GM21825 (cell line): ENCODE measurements at regions not wholly inside any gene's neighbourhood (a gene's known extent, or its start where the extent isn't known, plus 50 kb on each side); places are given as distances from the start of the nearest gene placed in this dataset.

Experiments used
- ATAC-seq: cut with Tn5 transposase; IDR thresholded peaks from one replicate; pipeline ENCODE4 v1.9.1; 2021; ENCODE audit warnings: mild to moderate bottlenecking, moderate library complexity; ENCODE audit not compliant: unreplicated experiment

- no peak for ATAC-seq
These were observed 1033.0 kb upstream of the PIK3C3 start for GRCh38 chr18:40921845-40922629.

GRCh38 chr18:40917056-40917455 is 1038.0 kb upstream of the PIK3C3 start:
- no peak for ATAC-seq

- ATAC-seq = no peak
These were observed 1039.3 kb upstream of the PIK3C3 start for GRCh38 chr18:40915724-40916123.

- no peak for ATAC-seq
These were observed 1043.3 kb upstream of the PIK3C3 start for GRCh38 chr18:40911582-40912254.

- ATAC-seq = no peak
These were observed 1044.0 kb upstream of the PIK3C3 start for GRCh38 chr18:40911041-40911440.

- ATAC-seq = no peak
These were observed 1047.2 kb upstream of the PIK3C3 start for GRCh38 chr18:40907842-40908241.

GRCh38 chr18:40904295-40904694 is 1050.7 kb upstream of the PIK3C3 start:
- ATAC-seq = no peak

- ATAC-seq = no peak
These were observed 1052.6 kb upstream of the PIK3C3 start for GRCh38 chr18:40902436-40902835.

- no peak for ATAC-seq
These were observed 1057.2 kb upstream of the PIK3C3 start for GRCh38 chr18:40897884-40898283.

- no peak for ATAC-seq
These were observed 1071.8 kb upstream of the PIK3C3 start for GRCh38 chr18:40883271-40883670.

- ATAC-seq = no peak
These were observed 1072.6 kb upstream of the PIK3C3 start for GRCh38 chr18:40882468-40882867.

GRCh38 chr18:40878371-40878770 is 1076.7 kb upstream of the PIK3C3 start:
- no peak for ATAC-seq

GRCh38 chr18:40877096-40877495 is 1077.9 kb upstream of the PIK3C3 start:
- no peak for ATAC-seq

GRCh38 chr18:40875101-40875615 is 1079.9 kb upstream of the PIK3C3 start:
- no peak for ATAC-seq

- no peak for ATAC-seq
These were observed 1080.8 kb upstream of the PIK3C3 start for GRCh38 chr18:40874233-40874632.

- ATAC-seq = no peak
These were observed 1086.8 kb upstream of the PIK3C3 start for GRCh38 chr18:40868110-40868858.

GRCh38 chr18:40867459-40867858 is 1087.6 kb upstream of the PIK3C3 start:
- no peak for ATAC-seq

GRCh38 chr18:40866968-40867367 is 1088.1 kb upstream of the PIK3C3 start:
- no peak for ATAC-seq

- no peak for ATAC-seq
These were observed 1088.9 kb upstream of the PIK3C3 start for GRCh38 chr18:40866013-40866645.

- no peak for ATAC-seq
These were observed 1090.2 kb upstream of the PIK3C3 start for GRCh38 chr18:40864846-40865245.

GRCh38 chr18:40863801-40864200 is 1091.2 kb upstream of the PIK3C3 start:
- no peak for ATAC-seq
